Putamen (tissue), 1 donor: ENCODE measurements at regions not wholly inside any gene's neighbourhood (a gene's known extent, or its start where the extent isn't known, plus 50 kb on each side); places are given as distances from the start of the nearest gene placed in this dataset.

ENCODE experiments used
- DNase-seq: peaks from one replicate; pipeline ENCODE4 v3.0.0-alpha.2; 2016; ENCODE audit warnings: low spot score

DNA sequence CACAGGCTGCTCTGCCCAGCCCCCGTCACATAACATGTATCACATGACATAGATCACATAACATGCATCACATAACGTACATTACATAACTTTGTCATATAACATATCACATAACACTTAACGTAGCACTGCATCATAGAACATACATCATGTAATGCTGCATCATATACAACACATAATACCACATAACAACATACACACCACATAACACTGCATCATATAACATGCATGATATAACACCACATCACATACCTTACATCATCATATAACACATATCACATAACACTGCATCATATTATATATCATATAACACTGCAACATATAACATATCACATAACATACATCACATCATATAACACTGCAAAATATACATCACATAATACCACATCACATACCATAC is 83.8 kb downstream of the AXIN2 start:
- DNase-seq = no peak

DNA sequence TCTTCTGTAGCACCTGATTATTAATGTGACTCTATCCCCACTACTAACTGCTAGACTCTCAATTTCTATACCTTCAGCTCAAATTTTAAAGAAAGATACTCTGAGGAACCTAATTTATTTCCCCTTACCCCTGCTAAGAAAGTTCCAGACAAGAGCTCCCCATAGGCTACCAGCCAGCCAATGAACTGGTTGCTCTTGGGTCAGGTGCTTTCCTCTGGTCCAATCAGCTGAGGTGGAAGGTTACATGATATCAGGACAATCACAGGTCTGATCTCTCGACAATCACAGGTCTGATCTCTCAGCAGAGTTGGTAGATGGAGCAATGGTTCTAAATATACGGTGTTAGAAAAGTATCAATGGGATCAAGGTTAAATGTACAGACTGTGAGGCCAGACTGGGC is 86.8 kb downstream of the AXIN2 start:
- DNase-seq = no peak

DNA sequence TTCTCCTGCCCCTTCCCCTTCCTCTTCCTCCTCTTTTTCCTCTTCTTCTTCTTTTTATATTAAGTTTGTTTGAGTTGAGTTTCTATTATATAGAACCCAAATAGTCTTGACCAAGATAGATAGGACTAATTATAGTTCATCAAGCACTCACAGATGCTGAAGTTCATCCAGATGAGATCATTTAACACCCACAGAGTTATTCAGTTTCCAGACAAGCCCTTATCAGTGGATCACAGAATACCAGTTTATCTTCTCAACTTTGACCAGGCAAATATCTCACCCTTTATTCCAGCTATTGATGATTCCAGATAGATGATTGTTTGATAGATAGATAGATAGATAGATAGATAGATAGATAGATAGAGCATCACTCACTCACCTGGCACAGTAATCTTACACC is 87.5 kb downstream of the AXIN2 start:
- no peak for DNase-seq

DNA sequence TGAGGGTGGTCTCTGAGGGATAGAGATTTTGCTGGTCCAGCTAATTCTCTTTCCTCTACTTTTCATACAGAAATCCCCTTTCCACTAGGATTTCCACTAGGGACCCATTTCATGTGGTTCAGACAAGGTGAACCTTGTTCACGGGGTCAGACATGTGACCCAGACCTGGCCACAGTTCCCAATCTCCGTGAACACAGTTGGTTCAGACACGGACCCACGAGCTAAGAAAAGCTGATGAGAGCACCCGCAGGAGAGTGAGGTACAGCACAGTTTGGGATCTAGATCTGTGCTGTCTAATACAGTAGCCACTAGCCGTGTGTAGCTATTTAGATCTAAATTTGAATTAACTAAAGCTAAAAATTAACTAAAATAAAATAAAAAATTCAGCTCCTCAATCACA is 88.1 kb downstream of the AXIN2 start:
- DNase-seq = no peak

DNA sequence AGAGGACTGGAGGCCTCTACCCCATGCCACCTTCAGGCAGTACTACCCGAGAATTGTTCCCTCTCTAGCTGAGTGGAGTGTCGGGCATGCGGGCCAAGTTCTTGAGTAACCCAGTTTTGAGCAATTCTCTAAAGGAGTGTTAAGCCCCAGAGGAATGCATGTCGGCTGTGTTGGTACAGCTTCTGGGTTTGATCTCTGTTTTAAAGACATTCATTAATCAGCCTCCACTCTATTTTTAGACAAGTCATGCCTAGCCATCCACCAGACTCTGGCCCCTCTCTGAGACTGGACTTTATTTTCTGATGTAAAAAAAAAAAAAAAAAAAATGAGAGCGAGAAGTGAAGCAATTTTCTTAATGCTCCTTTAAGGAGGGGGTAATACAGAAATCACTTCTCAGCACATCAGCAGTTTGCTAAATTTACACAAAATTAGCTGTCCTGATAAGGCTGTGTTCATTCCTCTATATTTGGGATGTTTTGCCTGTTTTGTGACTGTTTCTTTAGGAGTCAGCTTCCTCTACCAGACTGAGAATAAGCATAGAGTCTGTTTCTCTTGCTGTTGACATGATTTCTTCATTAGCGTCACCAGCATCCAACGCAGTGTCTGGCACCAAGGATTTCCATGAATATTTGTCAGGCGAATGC is 88.7 kb downstream of the AXIN2 start:
- DNase-seq = no peak

DNA sequence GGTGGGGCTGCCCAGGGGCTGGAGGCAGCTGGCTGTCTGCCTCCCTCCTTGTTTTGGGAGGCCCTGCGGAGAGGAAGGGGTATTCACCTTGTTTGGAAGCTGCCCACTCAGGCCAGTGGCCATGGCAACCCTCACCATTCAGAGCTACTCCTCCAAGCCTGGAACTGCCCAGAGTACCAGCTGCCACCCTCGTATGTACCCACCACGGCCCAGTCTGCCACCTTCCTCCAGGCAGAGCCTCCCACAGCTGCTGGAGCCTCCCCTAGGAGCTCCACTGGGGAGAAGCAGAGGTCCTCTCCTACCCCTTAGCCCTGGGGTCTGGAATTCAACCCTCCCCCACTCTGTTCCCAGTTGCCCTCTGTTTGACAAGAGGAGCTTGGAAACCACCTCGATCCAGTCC is 90.7 kb downstream of the AXIN2 start:
- no peak for DNase-seq

DNA sequence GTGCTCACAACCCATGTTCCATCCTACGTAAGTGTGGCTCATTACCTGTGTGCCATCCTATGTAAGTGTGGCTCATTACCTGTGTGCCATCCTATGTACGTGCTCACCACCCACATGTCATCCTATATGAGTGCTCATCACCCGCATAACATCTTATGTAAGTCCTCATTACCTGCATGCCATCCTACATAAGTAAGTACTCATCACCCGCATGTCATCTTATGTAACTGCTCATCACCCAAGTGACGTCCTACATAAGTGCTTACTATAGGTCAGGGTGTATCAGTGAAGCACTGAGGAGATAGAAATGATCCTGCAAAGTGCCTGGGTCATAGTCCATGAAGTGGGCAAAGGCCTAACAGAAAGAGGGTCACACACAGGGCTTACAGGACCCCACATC is 93.1 kb downstream of the AXIN2 start:
- peak; percentile 59 for DNase-seq

DNA sequence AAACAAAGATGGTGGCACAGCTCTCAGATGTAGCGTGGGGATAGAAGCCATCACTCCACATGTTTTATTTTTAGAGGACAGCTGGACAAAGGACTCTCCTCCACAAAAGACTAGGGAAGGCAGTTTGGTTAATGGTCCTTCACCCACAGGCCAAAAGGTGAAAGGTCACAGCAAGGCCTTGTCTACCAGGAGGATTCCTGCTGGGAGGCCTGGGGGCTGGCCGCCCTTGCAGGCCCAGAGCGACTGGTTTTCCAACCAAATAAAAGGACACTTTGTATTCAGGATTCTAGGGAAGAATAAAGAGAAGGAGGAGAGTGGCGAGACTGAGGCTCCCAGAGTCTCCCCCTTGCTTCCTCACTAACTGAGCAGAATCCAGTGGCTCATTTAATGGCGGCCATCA is 94.3 kb downstream of the AXIN2 start:
- DNase-seq = no peak

DNA sequence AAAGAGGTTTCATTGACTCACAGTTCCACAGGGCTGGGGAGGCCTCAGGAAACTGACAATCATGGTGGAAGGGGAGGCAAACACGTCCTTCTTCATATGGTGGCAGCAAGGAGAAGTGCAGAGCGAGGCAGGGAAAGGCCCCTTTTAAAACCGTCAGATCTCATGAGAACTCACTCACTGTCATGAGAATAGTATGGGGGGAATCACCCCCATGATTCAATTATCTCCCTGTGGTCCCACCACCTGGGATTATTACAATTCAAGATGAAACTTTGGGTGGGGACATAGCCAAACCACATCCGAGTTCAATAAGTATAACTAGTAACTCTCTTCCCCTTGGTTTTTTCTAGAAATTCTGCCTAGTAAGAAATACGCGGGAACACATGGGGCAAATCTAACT is 94.9 kb downstream of the AXIN2 start:
- DNase-seq = no peak

DNA sequence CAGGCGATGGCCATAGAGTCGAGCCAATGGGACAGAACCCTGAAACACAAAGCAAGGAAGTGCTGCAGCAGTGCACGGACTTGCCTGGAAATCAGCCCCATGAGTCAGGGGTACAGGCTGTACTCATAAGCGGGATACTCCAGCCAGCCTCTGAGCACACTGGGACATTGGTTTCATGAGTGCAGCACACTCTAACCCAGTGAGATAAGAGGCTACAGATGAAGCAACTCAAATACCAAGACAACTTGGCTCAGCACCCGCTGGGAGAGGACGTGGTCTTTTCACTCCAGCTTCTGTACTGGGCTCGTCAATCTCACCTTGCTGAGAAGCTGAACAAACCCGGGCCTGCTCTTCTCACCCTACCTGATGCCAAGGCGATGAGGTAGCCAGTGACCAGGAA is 98.2 kb downstream of the AXIN2 start:
- DNase-seq = no peak

DNA sequence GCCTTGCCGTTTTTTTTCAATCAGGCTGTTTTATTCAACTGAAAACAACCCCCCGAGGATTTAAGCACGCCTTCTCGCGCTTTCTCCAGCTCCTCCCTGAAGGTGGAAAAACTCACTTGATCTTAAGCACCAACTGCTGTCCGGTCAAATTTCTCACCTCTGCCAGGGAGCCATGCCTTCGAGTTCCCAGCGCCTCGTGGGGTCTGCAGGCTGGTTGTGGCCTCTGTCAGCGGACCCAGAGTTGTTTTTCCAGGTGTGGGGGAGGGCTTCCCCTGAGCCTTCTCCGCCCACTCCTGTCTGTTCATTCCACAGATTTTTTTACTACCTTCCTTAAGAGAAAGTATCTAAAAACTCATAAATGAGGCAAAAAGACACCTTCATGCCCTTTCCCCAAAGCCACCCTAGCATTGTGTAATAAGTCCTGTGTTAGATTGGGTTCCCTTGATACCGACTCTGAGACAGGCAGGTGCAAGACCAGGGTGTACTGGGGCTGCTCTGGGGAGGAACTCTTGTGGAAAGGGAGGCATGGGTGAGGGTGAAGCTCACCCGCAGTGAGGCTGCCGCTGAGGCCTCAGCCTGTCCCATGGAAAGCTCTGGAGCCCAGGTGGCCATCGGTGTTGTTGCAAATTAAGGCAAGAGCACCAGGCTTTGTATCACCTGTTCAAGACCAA is 101.6 kb downstream of the AXIN2 start:
- peak; percentile 20 for DNase-seq

DNA sequence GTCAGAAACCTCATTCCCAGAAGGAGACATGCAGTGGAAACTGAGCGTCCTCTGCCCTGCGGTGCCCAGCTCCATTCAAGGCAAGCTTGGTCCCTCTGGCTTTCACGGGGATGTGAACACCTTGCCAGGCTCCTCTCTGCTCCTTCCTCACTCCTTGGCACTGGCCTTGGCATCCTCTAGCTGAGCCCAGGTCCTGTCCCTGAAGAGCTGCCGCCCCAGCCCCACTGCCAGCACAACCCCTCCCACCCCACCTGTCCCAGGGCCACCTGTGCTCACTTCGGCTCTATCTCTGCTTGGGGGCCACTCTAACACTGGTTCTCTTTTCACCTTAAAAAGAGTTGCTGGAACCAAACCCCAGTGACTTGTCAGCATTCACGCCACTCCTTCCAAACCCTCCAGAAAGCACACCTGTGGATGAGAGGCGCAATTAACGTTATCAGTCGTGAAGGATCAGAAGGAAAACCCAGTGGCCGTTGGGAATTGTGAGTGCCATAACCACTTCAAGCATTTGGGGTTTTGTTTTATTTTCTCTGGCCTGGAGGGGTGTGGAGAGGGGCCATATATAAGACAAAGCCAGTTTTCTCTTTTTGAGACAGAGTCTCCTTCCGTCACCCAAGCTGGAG is 103.7 kb downstream of the AXIN2 start:
- DNase-seq = no peak

DNA sequence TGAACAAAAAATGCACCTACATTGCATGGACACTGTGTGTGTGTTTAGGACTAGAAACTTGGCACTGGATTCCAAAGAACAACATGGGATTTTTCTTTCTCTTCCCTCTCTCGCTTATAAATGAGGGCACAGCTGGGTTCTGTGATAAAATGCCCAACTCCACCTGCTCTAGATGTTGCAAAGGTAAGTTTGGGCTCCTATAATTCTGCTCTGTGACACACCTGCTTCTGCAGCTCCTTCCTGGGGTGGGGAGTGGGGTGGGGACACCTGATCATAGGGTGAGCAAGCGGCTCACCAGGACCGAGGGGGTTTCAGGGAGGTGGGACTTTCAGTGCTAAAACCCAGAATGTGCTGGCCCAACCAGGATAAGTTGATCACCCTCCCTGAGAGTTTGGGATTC is 104.3 kb downstream of the AXIN2 start:
- no peak for DNase-seq

DNA sequence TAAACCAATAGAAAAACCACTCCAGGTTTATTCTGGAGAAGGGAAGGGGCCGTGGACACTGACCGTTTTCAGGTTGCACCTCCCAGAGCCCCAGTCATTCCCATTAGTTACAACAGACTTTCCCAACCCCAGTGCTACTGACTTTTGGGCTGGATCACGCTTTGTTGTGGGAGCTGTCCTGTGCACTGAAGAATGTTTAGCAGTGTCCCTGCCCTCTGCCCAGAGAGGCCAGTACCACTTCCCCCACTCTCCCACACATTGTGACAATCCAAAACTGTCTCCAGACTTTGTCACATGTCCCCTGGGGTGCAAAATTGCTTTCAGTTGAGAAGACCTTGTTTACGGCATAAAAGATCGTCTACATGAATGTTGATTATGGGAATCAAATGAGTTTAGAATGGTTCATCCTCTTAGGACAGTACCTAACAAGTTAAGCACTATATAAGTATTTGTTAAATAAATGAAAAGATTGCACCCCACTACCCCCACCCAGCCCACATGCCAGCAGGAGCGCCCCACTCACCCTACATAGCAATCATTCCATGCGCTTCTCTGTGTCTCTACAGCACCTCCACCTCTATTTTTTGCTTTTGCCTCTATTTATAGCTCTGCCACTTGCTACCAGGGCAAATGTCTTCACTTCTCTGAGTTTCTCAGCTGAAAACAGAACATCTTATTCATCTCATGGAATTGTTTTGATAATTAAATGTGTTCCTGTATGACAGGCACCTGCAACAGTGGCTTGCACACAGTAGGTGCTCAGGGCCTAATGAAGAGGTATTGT is 104.9 kb downstream of the AXIN2 start:
- no peak for DNase-seq

DNA sequence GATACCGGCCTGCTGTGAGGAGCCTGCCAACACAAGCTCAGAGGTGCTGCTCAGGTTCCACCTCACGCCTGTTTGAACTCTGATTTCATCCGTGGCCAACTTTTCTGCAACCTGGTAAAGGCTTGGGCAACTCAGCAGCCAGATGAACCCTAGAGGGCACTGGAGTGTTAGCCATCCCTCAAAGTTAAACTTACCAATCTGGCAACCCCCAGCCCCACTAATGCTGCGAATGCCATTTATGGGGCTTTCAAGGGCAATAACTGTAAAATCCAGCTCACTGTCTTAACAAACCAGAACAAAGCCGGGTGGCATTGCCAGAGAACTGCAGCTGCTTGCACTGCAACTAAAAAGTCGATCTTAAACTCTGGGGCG is 105.5 kb downstream of the AXIN2 start:
- DNase-seq = no peak

DNA sequence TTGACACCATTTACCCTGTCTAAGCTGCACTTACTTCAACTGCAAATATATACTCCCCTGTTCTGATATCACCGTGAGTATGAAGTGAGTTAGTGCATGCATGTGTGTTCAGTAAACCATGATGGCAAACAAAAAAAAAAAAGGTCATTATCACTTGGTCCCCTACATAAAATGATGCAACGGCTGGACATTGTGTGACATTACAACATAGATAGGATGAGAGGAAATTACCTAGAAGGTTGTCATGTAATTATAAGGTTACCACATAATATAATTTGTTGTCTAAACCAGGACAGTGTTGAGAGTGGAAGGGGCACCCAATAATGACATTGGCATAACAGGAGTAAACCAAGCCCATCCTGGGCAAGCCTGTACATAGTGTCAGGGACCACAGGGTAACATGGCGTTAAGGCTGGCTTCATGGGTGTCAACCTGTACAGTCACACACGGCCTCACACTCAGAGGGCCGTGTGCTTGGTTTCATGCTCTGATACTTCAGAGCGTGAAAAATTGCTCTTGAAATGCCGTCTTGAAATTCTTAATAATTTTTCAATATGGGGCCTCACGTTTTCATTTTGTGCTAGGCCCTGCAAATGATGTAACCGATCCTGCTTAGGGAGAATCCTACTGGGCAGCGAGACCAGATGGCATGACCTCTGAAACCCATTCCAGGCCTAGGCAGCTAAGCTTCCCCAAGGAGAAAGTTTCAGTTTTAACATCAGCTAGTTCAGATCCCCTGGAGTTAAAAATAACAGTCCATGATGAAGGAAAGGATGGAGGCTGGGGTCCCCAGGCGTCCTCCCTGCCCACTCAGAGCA is 106.1 kb downstream of the AXIN2 start:
- no peak for DNase-seq

DNA sequence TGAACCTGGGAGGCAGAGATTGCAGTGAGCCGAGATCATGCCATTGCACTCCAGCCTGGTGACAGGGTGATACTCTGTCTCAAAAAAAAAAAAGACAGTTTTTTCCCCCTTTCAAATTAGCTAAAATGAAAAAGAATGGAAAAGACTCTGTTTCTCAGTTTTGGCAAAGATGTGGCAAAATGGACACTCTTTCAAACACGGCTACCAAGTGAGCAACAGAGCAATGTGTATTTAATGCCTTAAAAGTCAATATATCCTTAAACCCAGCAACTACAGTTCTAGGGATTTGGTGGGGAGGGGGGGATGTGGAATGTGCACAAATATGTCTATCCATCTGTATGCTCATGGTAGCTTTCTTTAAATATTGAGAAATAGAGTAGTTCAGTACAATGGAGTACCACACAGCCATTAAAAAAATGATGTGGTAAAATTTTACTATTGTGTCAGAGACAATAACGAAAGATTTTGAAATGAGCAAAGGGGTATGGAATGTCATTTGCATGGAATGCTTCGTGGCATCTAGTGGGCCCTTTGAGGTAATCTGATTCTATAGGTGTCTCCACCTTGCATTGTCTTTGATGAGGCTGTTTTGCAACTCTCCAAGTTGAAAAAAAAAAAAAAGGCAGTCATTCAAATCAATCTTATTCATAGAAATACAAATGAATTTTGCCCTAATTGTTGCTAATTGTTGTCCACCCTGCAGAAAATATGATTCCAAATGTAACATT is 108.1 kb downstream of the AXIN2 start:
- DNase-seq = no peak

DNA sequence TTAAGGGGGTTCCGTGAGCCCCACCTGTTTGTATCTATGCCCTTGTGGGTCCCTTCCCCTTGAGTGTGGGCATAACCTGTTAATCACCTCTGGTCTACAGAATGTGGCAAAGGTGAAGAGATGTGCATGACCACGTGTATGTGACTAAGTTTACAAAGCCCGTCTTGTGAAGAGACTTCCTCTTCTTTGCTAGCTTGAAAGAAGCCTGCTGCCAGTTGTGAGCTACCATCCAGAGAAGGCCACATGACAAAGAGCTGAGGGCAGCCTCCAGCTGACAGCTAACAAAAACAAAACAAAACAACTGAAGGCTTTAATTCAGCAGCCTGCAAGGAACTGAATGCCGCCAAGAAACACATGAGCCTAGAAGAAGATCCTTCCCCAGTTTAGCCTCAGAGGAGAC is 112.0 kb downstream of the AXIN2 start:
- DNase-seq = no peak

DNA sequence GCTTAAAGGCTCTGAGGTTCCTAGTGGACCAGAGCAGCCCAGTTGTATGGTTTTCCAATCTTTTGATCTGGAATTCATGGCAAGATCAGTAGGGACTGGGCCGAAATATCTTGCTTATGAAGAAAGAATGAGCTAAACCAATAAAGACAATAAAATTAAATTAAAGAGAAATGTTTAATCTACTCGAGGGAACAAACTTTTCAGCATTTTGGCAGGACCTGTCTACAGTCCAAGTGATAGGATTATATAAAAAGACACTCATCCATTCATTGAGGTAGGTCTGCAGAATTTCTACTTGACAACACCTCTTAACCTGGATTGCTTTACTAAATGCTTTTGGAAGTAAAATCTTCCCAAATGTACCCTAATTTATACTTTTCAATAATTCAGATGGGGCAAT is 113.6 kb downstream of the AXIN2 start:
- DNase-seq = no peak

DNA sequence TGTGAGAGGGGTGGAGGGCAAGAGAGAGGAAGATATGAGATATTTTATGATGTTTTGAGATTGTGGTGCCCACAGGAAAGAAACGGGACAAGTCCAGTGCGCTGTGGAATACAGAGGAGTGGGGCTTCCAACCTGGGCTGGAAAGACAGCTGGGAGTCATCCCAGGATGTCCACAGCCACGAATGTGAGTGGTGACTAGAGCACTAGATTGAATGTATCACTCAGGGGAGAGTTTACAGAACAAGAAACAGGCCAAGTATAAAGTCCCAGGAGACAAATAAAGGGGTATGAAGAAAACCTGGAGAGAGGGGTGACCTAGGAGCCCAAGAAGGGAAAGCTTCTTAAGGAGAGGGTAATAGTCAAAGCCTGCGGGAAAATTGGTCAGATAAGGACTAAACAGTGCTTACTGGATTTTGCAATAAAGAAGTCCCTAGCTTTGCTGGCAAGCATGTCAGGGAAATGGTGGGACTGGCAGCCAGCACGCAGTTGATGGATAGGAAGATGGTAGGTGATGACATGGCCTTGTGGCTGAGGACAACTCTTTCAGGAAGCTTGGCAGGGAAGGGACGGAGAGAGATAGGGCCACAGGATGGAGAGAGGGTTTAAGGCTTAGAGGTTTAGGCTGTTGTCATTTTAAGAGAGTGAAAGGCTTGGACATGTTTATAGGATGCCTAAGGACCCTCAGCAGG is 114.5 kb downstream of the AXIN2 start:
- DNase-seq = no peak

DNA sequence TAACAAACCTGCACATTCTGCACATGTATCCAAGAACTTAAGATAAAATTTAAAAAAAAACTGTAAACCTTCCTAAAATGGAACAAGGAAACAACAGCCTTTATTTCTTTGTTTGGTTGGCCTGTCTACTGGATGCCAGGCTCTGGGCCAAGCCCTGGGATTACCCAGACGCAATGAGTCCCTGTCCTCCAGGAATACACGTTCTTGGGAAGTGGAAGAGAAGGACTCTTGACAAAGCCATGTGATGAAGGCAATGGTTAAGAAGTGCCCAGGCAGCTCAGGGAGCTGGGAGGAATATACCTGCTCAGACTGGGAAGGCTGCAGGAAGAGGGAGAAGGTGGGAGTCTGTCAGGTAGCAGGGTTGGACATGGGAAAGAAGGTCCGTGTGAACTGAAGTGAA is 115.4 kb downstream of the AXIN2 start:
- DNase-seq = no peak
